ENCODE measurements at regions not wholly inside any gene's neighbourhood (a gene's known extent, or its start where the extent isn't known, plus 50 kb on each side); places are given as distances from the start of the nearest gene placed in this dataset.
"Not testable (repeated sequence)": the region's sequence is repeated elsewhere in the genome, so short reads cannot be mapped to it uniquely, and the experiment has no call there.

GRCh38 chr4:97216046-97216445, 927.2 kb downstream of the STPG2 start:
- DNase-seq (ENCODE audit: extremely low spot score, insufficient read length, low read depth), result no peak
- FAIRE-seq, result no peak

GRCh38 chr4:97235521-97235920, 907.8 kb downstream of the STPG2 start:
- FAIRE-seq, result no peak
- no peak for DNase-seq (ENCODE audit: extremely low spot score, insufficient read length, low read depth)

GRCh38 chr4:97238956-97239666, 904.2 kb downstream of the STPG2 start:
- FAIRE-seq, result no peak

GRCh38 chr4:97239667-97239997, 903.6 kb downstream of the STPG2 start:
- no peak for DNase-seq (ENCODE audit: extremely low spot score, insufficient read length, low read depth)
- FAIRE-seq, result no peak

More at GRCh38 chr4:97238956-97239666, 904.2 kb downstream of the STPG2 start:
- no peak for DNase-seq (ENCODE audit: extremely low spot score, insufficient read length, low read depth)

- no peak for FAIRE-seq
- DNase-seq (ENCODE audit: extremely low spot score, insufficient read length, low read depth), result no peak
Observed at GRCh38 chr4:97252615-97253154, 890.6 kb downstream of the STPG2 start.

GRCh38 chr4:97262769-97263168, 880.5 kb downstream of the STPG2 start:
- FAIRE-seq (no peak), DNase-seq (ENCODE audit: extremely low spot score, insufficient read length, low read depth) (no peak)

GRCh38 chr4:97270051-97270450, 873.2 kb downstream of the STPG2 start:
- FAIRE-seq (no peak), DNase-seq (ENCODE audit: extremely low spot score, insufficient read length, low read depth) (no peak)

GRCh38 chr4:97279391-97279790, 863.9 kb downstream of the STPG2 start:
- FAIRE-seq, result no peak
- no peak for DNase-seq (ENCODE audit: extremely low spot score, insufficient read length, low read depth)

- FAIRE-seq, result no peak
- DNase-seq (ENCODE audit: extremely low spot score, insufficient read length, low read depth), result no peak
Observed at GRCh38 chr4:97300561-97300960, 842.7 kb downstream of the STPG2 start.

GRCh38 chr4:97305351-97305750, 837.9 kb downstream of the STPG2 start:
- DNase-seq (ENCODE audit: extremely low spot score, insufficient read length, low read depth) (no peak), FAIRE-seq (no peak)

GRCh38 chr4:97309121-97309520, 834.2 kb downstream of the STPG2 start:
- FAIRE-seq, result no peak
- DNase-seq (ENCODE audit: extremely low spot score, insufficient read length, low read depth), result no peak

- DNase-seq (ENCODE audit: extremely low spot score, insufficient read length, low read depth) (no peak), FAIRE-seq (no peak)
Observed at GRCh38 chr4:97317201-97317600, 826.1 kb downstream of the STPG2 start.

GRCh38 chr4:97317671-97318070, 825.6 kb downstream of the STPG2 start:
- no peak for DNase-seq (ENCODE audit: extremely low spot score, insufficient read length, low read depth)
- FAIRE-seq, result no peak

- not testable (repeated sequence) for FAIRE-seq; DNase-seq (ENCODE audit: extremely low spot score, insufficient read length, low read depth)
Observed at GRCh38 chr4:97325751-97326150, 817.5 kb downstream of the STPG2 start.

- no peak for FAIRE-seq
Observed at GRCh38 chr4:97330917-97331316, 812.4 kb downstream of the STPG2 start.

GRCh38 chr4:97334348-97334747, 808.9 kb downstream of the STPG2 start:
- FAIRE-seq (no peak), DNase-seq (ENCODE audit: extremely low spot score, insufficient read length, low read depth) (no peak)

More at GRCh38 chr4:97330917-97331316, 812.4 kb downstream of the STPG2 start:
- no peak for DNase-seq (ENCODE audit: extremely low spot score, insufficient read length, low read depth)

- DNase-seq (ENCODE audit: extremely low spot score, insufficient read length, low read depth) (no peak), FAIRE-seq (no peak)
Observed at GRCh38 chr4:97349468-97350186, 793.6 kb downstream of the STPG2 start.

GRCh38 chr4:97353876-97354275, 789.4 kb downstream of the STPG2 start:
- FAIRE-seq (no peak), DNase-seq (ENCODE audit: extremely low spot score, insufficient read length, low read depth) (no peak)

- DNase-seq (ENCODE audit: extremely low spot score, insufficient read length, low read depth) (no peak), FAIRE-seq (no peak)
Observed at GRCh38 chr4:97359826-97360225, 783.5 kb downstream of the STPG2 start.

GRCh38 chr4:97360733-97361132, 782.5 kb downstream of the STPG2 start:
- FAIRE-seq (no peak), DNase-seq (ENCODE audit: extremely low spot score, insufficient read length, low read depth) (no peak)

GRCh38 chr4:97367878-97368277, 775.4 kb downstream of the STPG2 start:
- DNase-seq (ENCODE audit: extremely low spot score, insufficient read length, low read depth) (no peak), FAIRE-seq (no peak)

Measured in GM18507 (cell line).